RPMI8226 (cell line): ENCODE measurements at regions not wholly inside any gene's neighbourhood (a gene's known extent, or its start where the extent isn't known, plus 50 kb on each side); places are given as distances from the start of the nearest gene placed in this dataset.

ENCODE experiments used
- DNase-seq: peaks from one replicate; pipeline ENCODE4 v3.0.0-alpha.2; 2015

DNA sequence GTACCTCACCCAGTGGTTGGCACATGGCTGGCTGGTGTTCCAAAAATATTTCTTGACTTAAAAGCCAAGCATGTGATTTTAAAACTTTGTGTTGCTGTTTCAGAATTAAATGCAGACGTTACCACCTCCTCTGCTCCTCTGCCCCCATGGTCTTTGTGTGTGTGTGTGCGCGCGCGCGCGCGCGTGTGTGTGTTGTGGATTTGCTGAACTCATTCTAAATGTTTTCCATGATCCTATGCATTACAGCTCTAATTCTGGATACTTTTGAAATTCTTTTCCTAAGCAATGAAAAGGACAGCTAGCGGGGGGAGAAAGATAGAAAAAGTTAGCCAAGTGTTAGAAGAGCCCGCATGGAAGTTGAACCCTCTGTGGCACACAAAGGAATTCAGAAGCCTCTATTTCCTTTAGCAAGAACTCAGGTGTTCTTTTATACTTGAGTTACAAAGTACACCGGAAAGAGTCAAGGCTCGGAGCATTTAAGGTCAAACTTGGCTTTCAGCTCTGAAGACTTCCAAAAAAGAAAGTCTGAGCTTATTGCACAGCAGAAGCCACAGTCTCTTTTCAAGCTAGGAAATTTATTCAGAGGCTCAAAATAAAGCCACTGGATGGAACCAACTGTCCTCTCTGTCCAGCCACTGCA is 350.5 kb upstream of the TBL1XR1 start:
- DNase-seq, result no peak

- no peak for DNase-seq
These were observed 353.4 kb upstream of the TBL1XR1 start for GRCh38 chr3:177550667-177551066.

- DNase-seq, result peak; percentile 31
These were observed 354.2 kb upstream of the TBL1XR1 start for GRCh38 chr3:177551431-177551836.

DNA sequence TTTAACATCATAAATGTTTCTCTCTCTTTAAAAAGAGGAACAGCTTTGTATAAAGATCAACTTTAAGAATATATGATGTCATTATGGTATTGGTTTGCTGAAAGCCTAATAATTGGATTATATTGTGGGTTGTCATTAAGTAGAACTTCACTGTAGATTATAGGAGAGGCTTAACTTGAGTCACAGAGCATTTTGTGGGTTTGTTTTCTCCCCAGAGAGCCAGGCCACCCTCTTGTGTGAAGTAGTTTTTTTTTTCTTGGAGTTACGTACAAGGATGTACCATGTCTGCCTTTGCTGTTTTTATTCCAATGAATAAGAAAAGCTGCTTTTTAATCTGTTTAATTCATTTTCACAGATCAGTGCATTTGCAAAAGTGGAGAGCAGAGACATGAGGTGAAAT is 354.8 kb upstream of the TBL1XR1 start:
- DNase-seq, result no peak

GRCh38 chr3:177553012-177553411 is 355.7 kb upstream of the TBL1XR1 start:
- DNase-seq, result no peak

DNA sequence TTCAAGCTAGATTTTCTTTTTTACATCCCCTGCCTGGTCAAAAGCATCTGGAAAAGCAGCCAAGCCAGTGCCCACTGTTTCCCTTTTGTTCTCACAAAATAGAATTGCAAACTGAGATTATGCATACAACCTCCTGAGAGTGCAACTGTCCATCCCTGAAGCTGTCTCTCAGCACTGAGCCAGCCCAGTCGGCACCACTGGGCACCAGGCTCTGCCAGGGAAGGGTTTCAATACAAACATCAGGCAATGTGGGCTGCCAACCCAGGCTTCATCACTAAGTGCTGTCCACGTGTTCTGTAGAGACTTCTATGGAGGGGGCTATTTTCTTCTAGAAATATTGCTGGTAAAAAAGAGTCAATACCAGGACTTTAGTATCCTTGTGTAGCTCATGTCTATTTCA is 356.3 kb upstream of the TBL1XR1 start:
- no peak for DNase-seq

GRCh38 chr3:177554895-177555759 is 357.8 kb upstream of the TBL1XR1 start:
- DNase-seq, result peak; percentile 34

GRCh38 chr3:177557548-177557947 is 360.3 kb upstream of the TBL1XR1 start:
- no peak for DNase-seq

GRCh38 chr3:177561365-177561764 is 364.1 kb upstream of the TBL1XR1 start:
- DNase-seq, result no peak

DNA sequence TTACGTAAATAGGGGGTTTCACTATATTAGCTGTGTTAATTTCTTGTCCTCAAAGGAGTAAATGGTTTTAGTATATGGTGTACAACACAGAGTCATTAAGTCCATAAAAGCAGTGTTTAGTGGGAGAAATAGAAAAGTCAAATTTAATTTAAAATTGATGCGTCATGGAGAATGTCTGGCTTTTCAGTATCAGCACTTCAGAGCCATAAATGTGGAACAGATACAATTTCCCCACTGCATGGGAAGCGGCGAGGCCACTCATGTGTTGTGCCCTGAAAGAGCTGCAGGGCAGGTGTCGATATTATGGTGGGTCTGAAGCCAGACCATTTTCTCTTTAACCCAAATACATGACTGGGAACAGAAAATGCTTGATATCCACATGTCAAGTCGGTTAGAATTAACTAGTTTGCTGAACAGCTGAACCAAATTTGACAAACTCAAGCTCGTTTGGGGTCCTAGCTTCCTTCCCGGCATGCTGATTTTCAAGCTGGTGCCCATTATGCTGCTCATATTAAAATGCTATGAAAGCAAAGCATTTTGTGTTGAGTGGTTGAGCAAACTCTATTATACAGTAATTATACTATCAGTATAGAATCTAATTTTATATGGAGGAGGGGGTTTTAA is 364.6 kb upstream of the TBL1XR1 start:
- DNase-seq, result no peak

- no peak for DNase-seq
These were observed 366.0 kb upstream of the TBL1XR1 start for GRCh38 chr3:177563243-177563780.

GRCh38 chr3:177563792-177564191 is 366.5 kb upstream of the TBL1XR1 start:
- DNase-seq, result no peak

DNA sequence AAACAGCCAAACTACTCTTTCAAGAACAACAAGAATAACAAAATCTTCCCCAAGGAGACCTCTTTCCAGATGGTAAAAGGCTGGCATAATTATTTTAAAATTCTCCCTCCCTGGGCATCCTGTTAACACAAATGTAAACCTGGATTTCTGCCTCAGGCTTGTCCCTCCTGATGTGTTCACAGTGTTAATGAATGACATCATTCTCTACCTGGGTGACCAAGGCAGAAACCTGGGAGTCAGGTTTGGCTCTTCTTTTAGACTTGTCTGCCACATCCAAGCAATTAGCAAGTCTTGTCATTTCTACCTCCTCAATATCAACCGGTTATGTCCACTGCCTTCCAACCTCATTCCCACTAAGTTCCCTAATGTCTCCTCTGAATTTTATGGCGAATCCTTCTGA is 368.7 kb upstream of the TBL1XR1 start:
- DNase-seq, result no peak

DNA sequence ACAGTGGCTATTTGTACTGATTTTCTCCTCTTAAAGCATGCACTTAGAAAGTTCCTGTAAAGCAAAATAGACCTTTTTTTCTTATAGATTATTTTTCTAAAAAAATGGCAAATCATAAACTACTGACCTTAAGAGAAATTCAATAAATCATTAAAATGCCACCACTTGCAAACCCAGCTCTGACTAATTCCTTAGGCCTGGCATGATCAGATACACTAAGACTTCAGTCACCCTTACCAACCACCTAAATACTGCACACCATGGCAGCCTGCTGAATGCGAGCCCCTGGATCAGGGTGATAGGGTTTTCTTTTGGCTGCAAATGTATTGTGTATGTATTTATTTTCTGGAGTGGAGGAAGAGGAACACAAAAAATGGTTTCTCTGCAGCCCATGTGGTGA is 370.6 kb upstream of the TBL1XR1 start:
- DNase-seq, result no peak

GRCh38 chr3:177569193-177569592 is 371.9 kb upstream of the TBL1XR1 start:
- no peak for DNase-seq

- peak; percentile 38 for DNase-seq
These were observed 372.8 kb upstream of the TBL1XR1 start for GRCh38 chr3:177569875-177570657.

GRCh38 chr3:177571271-177571943 is 374.1 kb upstream of the TBL1XR1 start:
- no peak for DNase-seq

- no peak for DNase-seq
These were observed 374.6 kb upstream of the TBL1XR1 start for GRCh38 chr3:177571944-177572315.

GRCh38 chr3:177574222-177574856 is 377.1 kb upstream of the TBL1XR1 start:
- DNase-seq, result no peak

DNA sequence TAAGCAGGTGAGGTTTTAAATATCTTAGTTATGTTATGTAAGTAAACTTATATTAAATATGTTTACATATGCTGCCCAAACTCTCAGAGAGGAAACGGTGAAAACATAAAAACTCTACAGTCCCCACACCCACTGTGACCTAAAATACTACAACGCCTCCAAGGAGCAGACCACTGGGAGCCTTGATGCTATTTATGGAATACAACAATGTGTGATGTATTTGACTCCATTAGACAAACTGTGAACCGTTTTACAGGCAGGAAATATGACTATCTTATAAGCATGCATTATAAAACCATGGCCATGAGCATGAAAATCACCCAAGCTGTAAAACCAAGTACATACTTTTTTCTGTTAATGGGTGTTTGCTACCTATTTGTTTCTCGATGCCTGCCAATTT is 379.5 kb upstream of the TBL1XR1 start:
- no peak for DNase-seq

- DNase-seq, result no peak
These were observed 381.2 kb upstream of the TBL1XR1 start for GRCh38 chr3:177578488-177578887.

- DNase-seq, result no peak
These were observed 382.1 kb upstream of the TBL1XR1 start for GRCh38 chr3:177579419-177579818.
